Ascending aorta (tissue), 2 donors: ENCODE measurements at regions not wholly inside any gene's neighbourhood (a gene's known extent, or its start where the extent isn't known, plus 50 kb on each side); places are given as distances from the start of the nearest gene placed in this dataset.

Experiments used
- DNase-seq, 2 donors: peaks; one replicate each; pipeline ENCODE4 v3.0.0-alpha.2; 2019; ENCODE audit warnings: low spot score in 2 of 2
- H3K27ac ChIP-seq, 2 donors: fragments of 200-600 bp; sonication (generic); one replicate each; pipeline ENCODE4 v1.5.1; 2016 to 2017; ENCODE audit warnings: mild to moderate bottlenecking in 1 of 2
- H3K27me3 ChIP-seq: fragments of 200-600 bp; sonication (generic); one replicate; pipeline ENCODE4 v1.5.1; 2017
- H3K36me3 ChIP-seq, 2 donors: fragments of 200-600 bp; sonication (generic); one replicate each; pipeline ENCODE4 v1.5.1; 2016
- H3K4me1 ChIP-seq, 2 donors: fragments of 200-600 bp; sonication (generic); one replicate each; pipeline ENCODE4 v1.5.1; 2016 to 2017; ENCODE audit warnings: mild to moderate bottlenecking in 1 of 2
- H3K4me3 ChIP-seq, 2 donors: fragments of 200-600 bp; sonication (generic); one replicate each; pipeline ENCODE4 v1.5.1; 2016 to 2017; ENCODE audit warnings: mild to moderate bottlenecking in 1 of 2
- H3K9me3 ChIP-seq, 2 donors: fragments of 200-600 bp; sonication (generic); one replicate each; pipeline ENCODE4 v1.5.1; 2016
- CTCF ChIP-seq, 3 experiments: fragments of 200-600 bp in 2 of 3; fragments of 450-650 bp in 1 of 3; sonication (generic) in 2 of 3; IDR thresholded peaks; one replicate each; pipeline ENCODE4 v1.5.1; 2016 to 2019; ENCODE audit warnings: antibody characterized with exemption in 3 of 3, mild to moderate bottlenecking in 1 of 3, moderate library complexity in 1 of 3
- intact Hi-C: fragments of 100-400 bp; cut with DNase I; formaldehyde crosslinking; loops from one replicate; pipeline ENCODE4 v1.15.1; 2023

DNA sequence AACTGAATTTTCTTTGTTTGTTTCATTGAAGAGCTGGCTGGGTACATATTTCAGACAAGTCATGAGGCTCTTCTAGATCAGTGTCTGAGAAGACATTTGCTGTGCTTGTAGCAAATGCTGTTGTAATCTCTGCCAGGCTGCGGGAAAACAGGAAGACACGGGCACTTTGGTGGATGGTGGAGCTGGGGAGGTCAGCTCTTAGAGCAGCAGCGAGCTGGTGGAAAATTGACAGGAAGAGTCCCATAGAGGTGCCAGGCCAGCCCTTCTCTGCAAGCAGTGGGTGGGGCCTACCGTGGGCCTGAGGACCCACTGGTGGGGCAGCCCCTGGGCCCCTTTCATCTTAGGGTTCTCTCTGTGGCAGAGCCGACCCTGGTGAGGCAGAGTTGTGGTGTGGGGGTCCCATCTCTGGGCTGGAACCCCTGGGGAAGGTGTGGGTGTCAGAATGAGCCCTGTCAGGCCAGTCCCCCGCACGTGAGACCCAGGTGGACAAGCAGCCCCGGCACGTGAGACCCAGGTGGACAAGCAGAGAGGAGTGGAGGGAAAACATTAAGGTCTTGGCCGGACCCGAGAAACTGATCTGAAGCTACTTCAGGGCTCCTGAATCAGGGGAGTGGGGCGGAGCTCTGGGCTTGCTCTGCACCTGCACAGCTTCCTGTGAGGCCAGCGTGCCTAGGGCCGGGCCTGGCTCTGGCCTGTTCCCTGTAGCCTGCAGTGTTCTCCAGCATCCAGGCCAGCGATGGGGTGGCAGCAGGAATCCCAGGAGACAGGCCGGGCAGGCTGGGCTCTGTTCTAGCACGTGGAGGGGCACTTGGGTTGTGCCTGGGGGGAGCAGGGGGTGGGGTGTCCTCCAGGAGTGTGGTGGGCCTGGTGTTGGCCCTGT is 273.5 kb upstream of the HDAC4 start:
- no peak for DNase-seq

GRCh38 chr2:239673641-239674040 is 272.8 kb upstream of the HDAC4 start:
- H3K27me3 ChIP-seq, result no peaks in the 10 kb centered on the region
- H3K4me3 ChIP-seq, result no peak overlapping the region
- no peak for DNase-seq
- H3K4me1 ChIP-seq, result no peaks in the 10 kb centered on the region
- intact Hi-C loops, result no loop called here
- no peak overlapping the region for H3K27ac ChIP-seq
- no peaks in the 10 kb centered on the region for H3K36me3 ChIP-seq
- no peaks in the 10 kb centered on the region for H3K9me3 ChIP-seq
- no peak for TF ChIP-seq CTCF (IDR thresholded peaks at IDR 0.05)

More for the DNA sequence above, 273.5 kb upstream of the HDAC4 start:
- intact Hi-C loops, result no loop called here
- Histone ChIP-seq H3K36me3 (no peaks in the 10 kb centered on the region), H3K9me3 (no peaks in the 10 kb centered on the region), H3K27me3 (no peaks in the 10 kb centered on the region), H3K4me1 (no peaks in the 10 kb centered on the region), H3K4me3 (no peak overlapping the region), H3K27ac (no peak overlapping the region)
- no peak for TF ChIP-seq CTCF (IDR thresholded peaks at IDR 0.05)

DNA sequence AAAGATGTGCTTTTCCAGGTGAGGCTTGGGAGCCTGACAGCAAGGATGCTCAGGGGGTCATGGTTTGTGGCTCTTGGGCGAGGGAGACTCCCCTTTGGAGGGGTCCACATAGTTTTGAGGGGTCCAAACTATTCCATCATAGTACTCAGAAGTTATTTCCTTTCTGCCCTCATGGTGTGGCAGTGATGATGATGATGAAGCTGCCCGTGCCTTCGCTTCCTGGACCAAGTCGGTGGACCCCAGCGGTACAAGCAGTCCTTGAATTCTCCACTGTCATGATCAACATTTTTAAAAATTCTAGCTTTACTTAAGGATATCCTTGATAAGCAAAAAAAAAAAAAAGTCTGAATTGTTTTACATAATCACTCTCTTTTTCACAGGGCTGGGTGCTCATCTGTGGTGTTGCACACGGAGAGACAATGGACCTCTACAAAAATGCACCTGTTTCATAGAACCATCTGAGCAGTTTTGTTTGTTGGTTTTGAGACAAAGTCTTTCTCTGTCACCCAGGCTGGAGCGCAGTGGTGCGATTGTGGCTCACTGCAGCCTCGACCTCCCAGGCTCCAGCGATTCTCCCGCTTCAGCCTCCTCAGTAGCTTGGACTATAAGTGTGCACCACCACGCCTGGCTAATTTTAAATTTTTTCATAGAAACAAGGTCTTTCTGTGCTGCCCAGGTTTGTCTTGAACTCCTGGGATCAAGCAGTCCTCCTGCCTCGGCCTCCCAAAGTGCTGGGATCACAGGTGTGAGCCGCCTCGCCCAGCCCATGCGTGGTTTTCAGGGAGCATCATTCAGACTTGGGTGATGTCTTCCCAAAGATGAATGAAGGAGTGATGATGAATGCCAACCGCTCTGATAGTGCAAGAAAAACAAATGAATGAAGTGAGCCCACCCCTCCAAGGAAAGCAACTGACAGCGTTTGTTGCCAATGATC is 271.4 kb upstream of the HDAC4 start:
- DNase-seq, result no peak
- H3K27ac ChIP-seq, result no peak overlapping the region
- no peak overlapping the region for H3K4me3 ChIP-seq
- H3K27me3 ChIP-seq, result no peaks in the 10 kb centered on the region
- no peaks in the 10 kb centered on the region for H3K9me3 ChIP-seq
- no peak for TF ChIP-seq CTCF (IDR thresholded peaks at IDR 0.05)
- intact Hi-C loops, result no loop called here
- H3K4me1 ChIP-seq, result no peaks in the 10 kb centered on the region
- no peaks in the 10 kb centered on the region for H3K36me3 ChIP-seq

DNA sequence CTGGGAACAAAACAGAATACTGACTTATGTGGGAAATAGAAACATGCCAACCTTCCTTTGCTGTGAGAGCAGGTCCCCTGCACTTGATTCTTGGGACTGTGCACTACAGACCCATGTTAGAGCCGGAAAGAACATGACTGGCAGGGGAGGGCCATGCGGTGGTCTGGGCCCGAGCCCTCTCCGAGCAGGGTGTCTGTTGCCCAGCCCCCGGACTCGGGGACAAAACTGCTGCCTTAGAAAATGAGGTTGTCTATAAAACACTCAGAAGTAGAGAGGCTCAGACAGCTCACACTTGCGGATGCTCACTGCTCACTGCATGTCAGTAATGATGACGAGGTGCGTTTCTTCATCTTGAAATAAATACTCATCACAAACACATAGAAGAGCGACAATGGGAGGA is 270.7 kb upstream of the HDAC4 start:
- DNase-seq, result no peak
- no peaks in the 10 kb centered on the region for H3K9me3 ChIP-seq
- H3K4me3 ChIP-seq, result no peak overlapping the region
- no peak for TF ChIP-seq CTCF (IDR thresholded peaks at IDR 0.05)
- no peaks in the 10 kb centered on the region for H3K36me3 ChIP-seq
- H3K27me3 ChIP-seq, result no peaks in the 10 kb centered on the region
- intact Hi-C loops, result no loop called here
- H3K27ac ChIP-seq, result no peak overlapping the region
- no peaks in the 10 kb centered on the region for H3K4me1 ChIP-seq

DNA sequence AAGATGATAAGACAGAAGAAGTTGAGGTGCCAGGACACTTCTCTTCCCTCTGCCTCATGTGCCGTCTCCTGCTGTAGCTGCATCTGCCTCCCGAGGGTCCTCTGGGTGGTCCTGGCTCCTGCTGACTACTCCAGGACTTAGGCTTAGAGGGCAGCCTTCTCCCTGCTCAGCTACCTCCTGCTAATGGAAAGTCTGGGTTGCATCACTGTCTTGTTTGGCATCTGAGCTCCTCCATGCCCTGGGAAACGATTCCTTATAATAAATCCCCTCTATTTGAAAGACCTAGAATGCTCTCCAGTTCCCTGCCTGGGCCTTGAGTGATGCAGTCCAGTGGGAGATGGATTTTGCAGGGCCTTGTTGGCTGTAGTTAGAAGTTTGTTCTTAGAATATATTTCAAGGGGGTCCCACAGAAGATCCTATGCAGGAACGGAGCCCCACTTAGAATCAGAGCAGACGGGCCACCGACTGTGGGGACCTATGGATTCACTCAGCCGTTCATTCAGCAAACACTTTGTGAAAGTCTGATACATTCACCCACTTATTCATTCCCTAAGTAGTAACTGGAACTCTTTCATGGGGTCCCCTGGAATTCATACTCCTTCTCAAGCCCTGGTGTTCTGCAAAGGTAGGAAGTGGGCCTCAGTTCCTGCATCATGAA is 269.8 kb upstream of the HDAC4 start:
- H3K27ac ChIP-seq, result no peak overlapping the region

More for the DNA sequence above, 269.8 kb upstream of the HDAC4 start:
- TF ChIP-seq CTCF (IDR thresholded peaks at IDR 0.05), result no peak
- Histone ChIP-seq H3K4me3 (no peak overlapping the region), H3K27me3 (no peaks in the 10 kb centered on the region), H3K36me3 (no peaks in the 10 kb centered on the region), H3K9me3 (no peaks in the 10 kb centered on the region), H3K4me1 (no peaks in the 10 kb centered on the region)
- intact Hi-C loops, result no loop called here
- no peak for DNase-seq
